ENCODE measurements at regions not wholly inside any gene's neighbourhood (a gene's known extent, or its start where the extent isn't known, plus 50 kb on each side); places are given as distances from the start of the nearest gene placed in this dataset.

DNA sequence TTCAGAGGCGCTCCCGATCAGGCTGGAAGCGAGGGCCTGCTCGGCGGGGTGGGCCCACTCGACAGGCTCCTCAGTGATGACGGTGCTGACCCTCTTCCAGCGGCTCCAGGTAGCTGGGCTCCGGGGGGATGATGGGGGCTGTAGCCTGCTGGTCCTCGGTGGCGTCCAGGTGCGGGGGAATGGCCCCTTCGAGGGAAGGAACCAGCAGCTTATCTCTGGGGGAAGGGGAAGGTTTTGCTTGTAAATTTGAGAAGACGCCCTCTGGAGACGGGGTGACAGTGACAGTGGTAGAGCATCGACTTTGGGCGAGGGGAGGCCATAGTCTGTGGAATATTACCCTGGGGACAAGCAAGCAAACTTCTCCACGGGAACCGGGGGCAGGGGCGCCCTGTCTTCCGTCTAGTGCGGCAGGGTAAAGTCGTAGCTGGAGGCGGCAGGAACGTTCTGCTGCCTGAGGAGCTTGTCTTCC is 891.9 kb upstream of the LRRTM1 start:
- TF ChIP-seq, protein P1, sequence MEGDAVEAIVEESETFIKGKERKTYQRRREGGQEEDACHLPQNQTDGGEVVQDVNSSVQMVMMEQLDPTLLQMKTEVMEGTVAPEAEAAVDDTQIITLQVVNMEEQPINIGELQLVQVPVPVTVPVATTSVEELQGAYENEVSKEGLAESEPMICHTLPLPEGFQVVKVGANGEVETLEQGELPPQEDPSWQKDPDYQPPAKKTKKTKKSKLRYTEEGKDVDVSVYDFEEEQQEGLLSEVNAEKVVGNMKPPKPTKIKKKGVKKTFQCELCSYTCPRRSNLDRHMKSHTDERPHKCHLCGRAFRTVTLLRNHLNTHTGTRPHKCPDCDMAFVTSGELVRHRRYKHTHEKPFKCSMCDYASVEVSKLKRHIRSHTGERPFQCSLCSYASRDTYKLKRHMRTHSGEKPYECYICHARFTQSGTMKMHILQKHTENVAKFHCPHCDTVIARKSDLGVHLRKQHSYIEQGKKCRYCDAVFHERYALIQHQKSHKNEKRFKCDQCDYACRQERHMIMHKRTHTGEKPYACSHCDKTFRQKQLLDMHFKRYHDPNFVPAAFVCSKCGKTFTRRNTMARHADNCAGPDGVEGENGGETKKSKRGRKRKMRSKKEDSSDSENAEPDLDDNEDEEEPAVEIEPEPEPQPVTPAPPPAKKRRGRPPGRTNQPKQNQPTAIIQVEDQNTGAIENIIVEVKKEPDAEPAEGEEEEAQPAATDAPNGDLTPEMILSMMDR (conservative IDR thresholded peaks at IDR 0.05 in 1 of 2, IDR thresholded peaks at IDR 0.05 in 1 of 2; ENCODE audit: low read depth in 1 of 2, low read length in 2 of 2), result no peak
- TF ChIP-seq EZH2 (IDR thresholded peaks at IDR 0.05; ENCODE audit: low read length, missing control alignments), result no peak

Measured in fibroblast of lung (primary cell).